Activated CD8-positive, alpha-beta memory T cell treated with anti-CD3 and anti-CD28 coated beads, Interleukin-2, amount 50 U/mL, for 48 hours (primary cell): ENCODE measurements at regions not wholly inside any gene's neighbourhood (a gene's known extent, or its start where the extent isn't known, plus 50 kb on each side); places are given as distances from the start of the nearest gene placed in this dataset.
"Not testable (repeated sequence)": the region's sequence is repeated elsewhere in the genome, so short reads cannot be mapped to it uniquely, and the experiment has no call there.

Source experiments
- DNase-seq: peaks from one replicate; pipeline ENCODE4 v3.0.0-alpha.2; 2020

- peak; percentile 50 for DNase-seq
Observed at GRCh38 chr10:42988517-42989395, 88.1 kb upstream of the RET start.

- DNase-seq = peak; percentile 35
Observed at GRCh38 chr10:42989481-42989921, 87.4 kb upstream of the RET start.

GRCh38 chr10:42990016-42990720 is 86.7 kb upstream of the RET start:
- peak; percentile 47 for DNase-seq

GRCh38 chr10:42990721-42991441 is 86.0 kb upstream of the RET start:
- peak; percentile 46 for DNase-seq

- DNase-seq = peak; percentile 33
Observed at GRCh38 chr10:42991442-42992098, 85.3 kb upstream of the RET start.

GRCh38 chr10:42992156-42992956 is 84.5 kb upstream of the RET start:
- DNase-seq = peak; percentile 39

- DNase-seq = peak; percentile 33
Observed at GRCh38 chr10:42992957-42993390, 83.9 kb upstream of the RET start.

GRCh38 chr10:42994909-42995308 is 82.0 kb upstream of the RET start:
- DNase-seq = not testable (repeated sequence)

GRCh38 chr10:42995537-42995936 is 81.3 kb upstream of the RET start:
- no peak for DNase-seq

- DNase-seq = no peak
Observed at GRCh38 chr10:42996588-42996987, 80.3 kb upstream of the RET start.

- no peak for DNase-seq
Observed at GRCh38 chr10:42997151-42997848, 79.6 kb upstream of the RET start.

- DNase-seq = no peak
Observed at GRCh38 chr10:42997849-42998165, 79.1 kb upstream of the RET start.

- DNase-seq = peak; percentile 46
Observed at GRCh38 chr10:42998481-42999384, 78.1 kb upstream of the RET start.

GRCh38 chr10:42999385-43000020 is 77.4 kb upstream of the RET start:
- DNase-seq = no peak

GRCh38 chr10:43000021-43000411 is 76.9 kb upstream of the RET start:
- no peak for DNase-seq

GRCh38 chr10:43000651-43001426 is 76.0 kb upstream of the RET start:
- no peak for DNase-seq

- no peak for DNase-seq
Observed at GRCh38 chr10:43001427-43001795, 75.5 kb upstream of the RET start.

- no peak for DNase-seq
Observed at GRCh38 chr10:43002596-43002995, 74.3 kb upstream of the RET start.

GRCh38 chr10:43006490-43006889 is 70.4 kb upstream of the RET start:
- DNase-seq = no peak
